ENCODE measurements at regions not wholly inside any gene's neighbourhood (a gene's known extent, or its start where the extent isn't known, plus 50 kb on each side); places are given as distances from the start of the nearest gene placed in this dataset.

DNA sequence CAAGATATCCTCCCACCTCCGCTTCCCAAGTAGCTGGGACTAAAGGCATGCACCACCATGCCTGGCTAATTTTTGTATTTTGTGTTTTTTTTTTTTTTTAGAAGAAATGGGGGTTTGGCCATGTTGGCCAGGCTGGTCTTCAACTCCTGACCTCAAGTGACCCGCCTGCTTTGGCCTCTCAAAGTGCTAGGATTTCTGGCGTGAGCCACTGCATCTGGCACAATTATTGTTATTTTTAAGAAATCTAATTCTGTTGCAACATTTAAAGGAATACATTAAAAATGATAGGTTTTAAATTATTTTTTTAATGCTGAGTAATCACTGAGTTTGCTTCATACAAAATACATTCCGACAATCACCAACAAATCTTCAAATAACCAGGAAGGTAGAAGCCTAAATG, 178.1 kb upstream of the SEMA3E start:
- TF ChIP-seq, protein P1, sequence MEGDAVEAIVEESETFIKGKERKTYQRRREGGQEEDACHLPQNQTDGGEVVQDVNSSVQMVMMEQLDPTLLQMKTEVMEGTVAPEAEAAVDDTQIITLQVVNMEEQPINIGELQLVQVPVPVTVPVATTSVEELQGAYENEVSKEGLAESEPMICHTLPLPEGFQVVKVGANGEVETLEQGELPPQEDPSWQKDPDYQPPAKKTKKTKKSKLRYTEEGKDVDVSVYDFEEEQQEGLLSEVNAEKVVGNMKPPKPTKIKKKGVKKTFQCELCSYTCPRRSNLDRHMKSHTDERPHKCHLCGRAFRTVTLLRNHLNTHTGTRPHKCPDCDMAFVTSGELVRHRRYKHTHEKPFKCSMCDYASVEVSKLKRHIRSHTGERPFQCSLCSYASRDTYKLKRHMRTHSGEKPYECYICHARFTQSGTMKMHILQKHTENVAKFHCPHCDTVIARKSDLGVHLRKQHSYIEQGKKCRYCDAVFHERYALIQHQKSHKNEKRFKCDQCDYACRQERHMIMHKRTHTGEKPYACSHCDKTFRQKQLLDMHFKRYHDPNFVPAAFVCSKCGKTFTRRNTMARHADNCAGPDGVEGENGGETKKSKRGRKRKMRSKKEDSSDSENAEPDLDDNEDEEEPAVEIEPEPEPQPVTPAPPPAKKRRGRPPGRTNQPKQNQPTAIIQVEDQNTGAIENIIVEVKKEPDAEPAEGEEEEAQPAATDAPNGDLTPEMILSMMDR (conservative IDR thresholded peaks at IDR 0.05 in 1 of 2, IDR thresholded peaks at IDR 0.05 in 1 of 2; ENCODE audit: extremely low read depth in 1 of 2, insufficient read depth in 1 of 2, low read depth in 1 of 2, low read length in 2 of 2): no peak
- no peak for TF ChIP-seq EZH2 (IDR thresholded peaks at IDR 0.05; ENCODE audit: borderline replicate concordance, low read length)

All from mammary epithelial cell (primary cell).